HEK293T (cell line): ENCODE measurements at regions not wholly inside any gene's neighbourhood (a gene's known extent, or its start where the extent isn't known, plus 50 kb on each side); places are given as distances from the start of the nearest gene placed in this dataset.

ENCODE experiments used
- BHLHE40 ChIP-seq: fragments of 450-650 bp; IDR thresholded peaks from 2 replicates; pipeline ENCODE4 v1.6.1; 2016; ENCODE audit warnings: mild to moderate bottlenecking, moderate library complexity, borderline replicate concordance
- CTBP1 ChIP-seq: fragments of 450-650 bp; IDR thresholded peaks from 2 replicates; pipeline ENCODE4 v1.6.1; 2016; ENCODE audit warnings: borderline replicate concordance
- FOXK2 ChIP-seq: fragments of 450-650 bp; IDR thresholded peaks from 2 replicates; pipeline ENCODE4 v1.6.1; 2016; ENCODE audit warnings: mild to moderate bottlenecking
- NFRKB ChIP-seq: fragments of 450-650 bp; IDR thresholded peaks from 2 replicates; pipeline ENCODE4 v1.6.1; 2016; ENCODE audit warnings: mild to moderate bottlenecking, moderate library complexity
- PKNOX1 ChIP-seq: fragments of 450-650 bp; IDR thresholded peaks from 2 replicates; pipeline ENCODE4 v1.6.1; 2016
- SP1 ChIP-seq: fragments of 450-650 bp; IDR thresholded peaks from 2 replicates; pipeline ENCODE4 v1.6.1; 2017
- TARDBP ChIP-seq: fragments of 450-650 bp; IDR thresholded peaks from 2 replicates; pipeline ENCODE4 v1.6.1; 2016
- ZNF384 ChIP-seq: fragments of 450-650 bp; IDR thresholded peaks from 2 replicates; pipeline ENCODE4 v1.6.1; 2016

DNA sequence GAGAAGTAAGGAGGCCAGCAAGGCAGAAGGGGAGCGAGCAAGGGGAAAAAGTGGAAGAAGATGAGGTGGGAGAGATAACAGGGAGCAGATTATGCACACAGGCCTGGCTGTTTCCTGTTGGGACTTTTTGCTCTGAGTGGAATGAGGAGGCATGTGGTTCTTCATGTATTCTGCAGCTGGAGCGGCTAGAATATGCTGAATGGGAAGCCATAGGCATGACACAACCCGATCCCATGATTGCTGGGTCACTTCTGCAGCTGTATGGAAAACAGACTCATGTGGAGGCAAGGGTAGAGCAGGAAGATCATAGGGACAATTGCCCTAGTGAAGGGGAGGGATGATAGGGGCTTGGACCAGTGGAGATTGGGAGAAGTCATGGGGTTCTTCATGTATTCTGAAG lies 206.0 kb upstream of the SUCLG2 start:
- no peak for TF ChIP-seq CTBP1
- TF ChIP-seq BHLHE40: no peak
- TF ChIP-seq NFRKB: no peak
- TF ChIP-seq ZNF384: no peak
- no peak for TF ChIP-seq SP1
- no peak for TF ChIP-seq FOXK2
- TF ChIP-seq PKNOX1: no peak
- TF ChIP-seq TARDBP: no peak
